HFF-Myc (cell line): ENCODE measurements at regions not wholly inside any gene's neighbourhood (a gene's known extent, or its start where the extent isn't known, plus 50 kb on each side); places are given as distances from the start of the nearest gene placed in this dataset.

Experiments
- DNase-seq: peaks from one replicate; pipeline ENCODE4 v3.0.0-alpha.2; 2011; ENCODE audit warnings: low read depth; ENCODE audit errors: extremely low read depth
- H3K4me3 ChIP-seq: replicated peaks from 2 replicates; pipeline ENCODE4 v1.5.1; 2011; ENCODE audit warnings: low read depth, mild to moderate bottlenecking, control low read depth, low read length
- CTCF ChIP-seq: IDR thresholded peaks from 2 replicates; pipeline ENCODE4 v1.5.1; 2012; ENCODE audit warnings: mild to moderate bottlenecking, low read depth, low read length, control low read depth; ENCODE audit errors: missing control alignments

GRCh38 chr14:84857571-84857970, 672.4 kb upstream of the FLRT2 start:
- TF ChIP-seq CTCF: no peak
- no peak overlapping the region for H3K4me3 ChIP-seq
- DNase-seq: no peak

- H3K4me3 ChIP-seq: no peak overlapping the region
- TF ChIP-seq CTCF: no peak
- DNase-seq: no peak
These were observed 670.8 kb upstream of the FLRT2 start for GRCh38 chr14:84859116-84859515.

GRCh38 chr14:84864548-84865271, 665.2 kb upstream of the FLRT2 start:
- TF ChIP-seq CTCF: no peak
- DNase-seq: no peak
- no peak overlapping the region for H3K4me3 ChIP-seq

- no peak for DNase-seq
- no peak for TF ChIP-seq CTCF
These were observed 658.2 kb upstream of the FLRT2 start for GRCh38 chr14:84871734-84872133.

GRCh38 chr14:84874436-84874835, 655.5 kb upstream of the FLRT2 start:
- H3K4me3 ChIP-seq: no peak overlapping the region

More at GRCh38 chr14:84871734-84872133, 658.2 kb upstream of the FLRT2 start:
- no peak overlapping the region for H3K4me3 ChIP-seq

GRCh38 chr14:84877061-84877460, 652.9 kb upstream of the FLRT2 start:
- no peak for DNase-seq
- H3K4me3 ChIP-seq: no peak overlapping the region
- no peak for TF ChIP-seq CTCF

More at GRCh38 chr14:84874436-84874835, 655.5 kb upstream of the FLRT2 start:
- no peak for TF ChIP-seq CTCF
- no peak for DNase-seq

GRCh38 chr14:84882830-84883229, 647.1 kb upstream of the FLRT2 start:
- TF ChIP-seq CTCF: no peak
- H3K4me3 ChIP-seq: no peak overlapping the region
- no peak for DNase-seq
